ENCODE measurements at regions not wholly inside any gene's neighbourhood (a gene's known extent, or its start where the extent isn't known, plus 50 kb on each side); places are given as distances from the start of the nearest gene placed in this dataset.
"Not testable (repeated sequence)": the region's sequence is repeated elsewhere in the genome, so short reads cannot be mapped to it uniquely, and the experiment has no call there.

- Histone ChIP-seq H3K9me2 (ENCODE audit: insufficient read depth, low read length) (no peaks in the 10 kb centered on the region), H3K9me3 (ENCODE audit: low read length) (no peaks in the 10 kb centered on the region), H3F3A (ENCODE audit: insufficient read depth, low read length, poor library complexity, severe bottlenecking) (no peaks in the 10 kb centered on the region), H3K4me2 (ENCODE audit: low read length) (no peak overlapping the region), H3K27me3 (ENCODE audit: insufficient read depth, low read depth, low read length) (no peaks in the 10 kb centered on the region), H3K9ac (ENCODE audit: low read length) (no peak overlapping the region), H2AFZ (ENCODE audit: low read depth, low read length) (no peak overlapping the region), H3K36me3 (ENCODE audit: insufficient read depth, low read length) (no peaks in the 10 kb centered on the region), H3K79me2 (replicated peaks; ENCODE audit: insufficient read depth, low read length) (no peaks in the 10 kb centered on the region), H4K20me1 (ENCODE audit: insufficient read depth) (no peaks in the 10 kb centered on the region), H3K27ac (ENCODE audit: low read length) (no peak overlapping the region), H3K4me3 (ENCODE audit: low read length) (no peak overlapping the region)
- TF ChIP-seq EP300 (conservative IDR thresholded peaks at IDR 0.05; ENCODE audit: poor library complexity, severe bottlenecking): no peak
- no peak for TF ChIP-seq SMC3 (conservative IDR thresholded peaks at IDR 0.05; ENCODE audit: poor library complexity)
These were observed 174.4 kb upstream of the NOX3 start for GRCh38 chr6:155630085-155630484.

- Histone ChIP-seq H3K9me2 (ENCODE audit: insufficient read depth, low read length) (no peaks in the 10 kb centered on the region), H3K4me2 (ENCODE audit: low read length) (no peak overlapping the region), H3K27me3 (ENCODE audit: insufficient read depth, low read depth, low read length) (no peaks in the 10 kb centered on the region), H3K9me3 (ENCODE audit: low read length) (no peaks in the 10 kb centered on the region), H3F3A (ENCODE audit: insufficient read depth, low read length, poor library complexity, severe bottlenecking) (no peaks in the 10 kb centered on the region), H4K20me1 (ENCODE audit: insufficient read depth) (no peaks in the 10 kb centered on the region), H3K79me2 (replicated peaks; ENCODE audit: insufficient read depth, low read length) (no peaks in the 10 kb centered on the region), H3K9ac (ENCODE audit: low read length) (no peak overlapping the region), H2AFZ (ENCODE audit: low read depth, low read length) (no peak overlapping the region), H3K4me3 (ENCODE audit: low read length) (no peak overlapping the region), H3K27ac (ENCODE audit: low read length) (no peak overlapping the region), H3K36me3 (ENCODE audit: insufficient read depth, low read length) (no peaks in the 10 kb centered on the region)
- no peak for TF ChIP-seq MXI1 (conservative IDR thresholded peaks at IDR 0.05; ENCODE audit: poor library complexity, severe bottlenecking)
- no peak for TF ChIP-seq SMC3 (conservative IDR thresholded peaks at IDR 0.05; ENCODE audit: poor library complexity)
- no peak for TF ChIP-seq CTCF (IDR thresholded peaks at IDR 0.05; ENCODE audit: poor library complexity, severe bottlenecking)
- no peak for TF ChIP-seq RAD21 (conservative IDR thresholded peaks at IDR 0.05)
- TF ChIP-seq EZH2 (IDR thresholded peaks at IDR 0.05; ENCODE audit: borderline replicate concordance, insufficient read depth, low read length, poor library complexity, severe bottlenecking): no peak
- no peak for TF ChIP-seq POLR2AphosphoS5 (IDR thresholded peaks at IDR 0.05)
- TF ChIP-seq EP300 (conservative IDR thresholded peaks at IDR 0.05; ENCODE audit: poor library complexity, severe bottlenecking): no peak
- no peak for TF ChIP-seq TAF1 (IDR thresholded peaks at IDR 0.05; ENCODE audit: low read depth)
These were observed 174.0 kb upstream of the NOX3 start for GRCh38 chr6:155629652-155630051.

- no peak overlapping the region for H3K4me2 ChIP-seq (ENCODE audit: low read length)
- H3K4me3 ChIP-seq (ENCODE audit: low read length): no peak overlapping the region
- H2AFZ ChIP-seq (ENCODE audit: low read depth, low read length): no peak overlapping the region
- H3K27ac ChIP-seq (ENCODE audit: low read length): no peak overlapping the region
- H3K36me3 ChIP-seq (ENCODE audit: insufficient read depth, low read length): no peaks in the 10 kb centered on the region
- no peaks in the 10 kb centered on the region for H3K9me3 ChIP-seq (ENCODE audit: low read length)
- no peaks in the 10 kb centered on the region for H3K79me2 ChIP-seq (replicated peaks; ENCODE audit: insufficient read depth, low read length)
- TF ChIP-seq SMC3 (conservative IDR thresholded peaks at IDR 0.05; ENCODE audit: poor library complexity) (no peak), MXI1 (conservative IDR thresholded peaks at IDR 0.05; ENCODE audit: poor library complexity, severe bottlenecking) (no peak)
- no peaks in the 10 kb centered on the region for H3K9me2 ChIP-seq (ENCODE audit: insufficient read depth, low read length)
- no peaks in the 10 kb centered on the region for H4K20me1 ChIP-seq (ENCODE audit: insufficient read depth)
- no peak overlapping the region for H3K9ac ChIP-seq (ENCODE audit: low read length)
- H3F3A ChIP-seq (ENCODE audit: insufficient read depth, low read length, poor library complexity, severe bottlenecking): no peaks in the 10 kb centered on the region
- H3K27me3 ChIP-seq (ENCODE audit: insufficient read depth, low read depth, low read length): no peaks in the 10 kb centered on the region
These were observed 172.7 kb upstream of the NOX3 start for GRCh38 chr6:155628306-155628705.

- not testable (repeated sequence) for H2AFZ ChIP-seq (ENCODE audit: low read depth, low read length); H3K27ac ChIP-seq (ENCODE audit: low read length); H3K9ac ChIP-seq (ENCODE audit: low read length); H3K9me3 ChIP-seq (ENCODE audit: low read length); H3K36me3 ChIP-seq (ENCODE audit: insufficient read depth, low read length); H3K4me2 ChIP-seq (ENCODE audit: low read length); H3K9me2 ChIP-seq (ENCODE audit: insufficient read depth, low read length); H4K20me1 ChIP-seq (ENCODE audit: insufficient read depth); H3K27me3 ChIP-seq (ENCODE audit: insufficient read depth, low read depth, low read length); H3K79me2 ChIP-seq (replicated peaks; ENCODE audit: insufficient read depth, low read length); H3K4me3 ChIP-seq (ENCODE audit: low read length); H3F3A ChIP-seq (ENCODE audit: insufficient read depth, low read length, poor library complexity, severe bottlenecking)
These were observed 172.1 kb upstream of the NOX3 start for GRCh38 chr6:155627722-155628212.

Measured in neural cell (in vitro differentiated cells).